Liver (tissue), 8 donors: ENCODE measurements at regions not wholly inside any gene's neighbourhood (a gene's known extent, or its start where the extent isn't known, plus 50 kb on each side); places are given as distances from the start of the nearest gene placed in this dataset.

Experiments used
- DNase-seq: peaks from one replicate; pipeline ENCODE4 v3.0.0-alpha.2; 2017; ENCODE audit warnings: low spot score
- H3K27ac ChIP-seq, 2 donors: one replicate each; pipeline ENCODE4 v1.7.0; 2013; ENCODE audit warnings: inconsistent platforms in 2 of 2, low read length in 2 of 2, control low read depth in 1 of 2, low read depth in 1 of 2, mild to moderate bottlenecking in 1 of 2
- H3K27me3 ChIP-seq, 4 donors: one replicate each; pipeline versions ENCODE4 v1.6.1 to v1.7.0; 2013; ENCODE audit warnings: low read length in 3 of 4, inconsistent platforms in 1 of 4, mild to moderate bottlenecking in 1 of 4, moderate library complexity in 1 of 4; ENCODE audit not compliant: control insufficient read depth in 4 of 4, insufficient read depth in 4 of 4
- H3K36me3 ChIP-seq, 4 donors: one replicate each; pipeline versions ENCODE4 v1.6.1 to v1.7.0; 2013; ENCODE audit warnings: low read length in 3 of 4, mild to moderate bottlenecking in 3 of 4, low read depth in 1 of 4, moderate library complexity in 1 of 4; ENCODE audit not compliant: control insufficient read depth in 4 of 4, insufficient read depth in 3 of 4
- H3K4me1 ChIP-seq, 4 donors: one replicate each; pipeline versions ENCODE4 v1.6.1 to v1.7.0; 2013; ENCODE audit warnings: low read length in 3 of 4, mild to moderate bottlenecking in 3 of 4, moderate library complexity in 1 of 4; ENCODE audit not compliant: control insufficient read depth in 4 of 4, insufficient read depth in 4 of 4
- H3K4me3 ChIP-seq, 3 donors: one replicate each; pipeline versions ENCODE4 v1.6.1 to v1.7.0; 2013; ENCODE audit warnings: low read length in 3 of 3, control low read depth in 1 of 3, low read depth in 1 of 3, mild to moderate bottlenecking in 1 of 3
- H3K9ac ChIP-seq, 2 donors: one replicate each; pipeline ENCODE4 v1.7.0; 2013; ENCODE audit warnings: low read length in 2 of 2, mild to moderate bottlenecking in 2 of 2, moderate library complexity in 2 of 2, control low read depth in 1 of 2, low read depth in 1 of 2
- H3K9me3 ChIP-seq, 4 donors: one replicate each; pipeline versions ENCODE4 v1.6.1 to v1.7.0; 2013; ENCODE audit warnings: low read length in 3 of 4; ENCODE audit not compliant: control insufficient read depth in 4 of 4
- CTCF ChIP-seq: fragments of 150-350 bp; IDR thresholded peaks from 2 replicates; pipeline ENCODE4 v1.5.1; 2017; ENCODE audit warnings: improper control_type of control experiment, low read depth, low read length; ENCODE audit not compliant: missing input control
- EGR1 ChIP-seq, 2 donors: IDR thresholded peaks; 2 replicates each; pipeline ENCODE4 v1.6.1; 2016 to 2018; ENCODE audit warnings: antibody characterized with exemption in 2 of 2, low read depth in 2 of 2
- FOXA1 ChIP-seq: IDR thresholded peaks from 2 replicates; pipeline ENCODE4 v1.6.1; 2016; ENCODE audit warnings: antibody characterized with exemption
- FOXA2 ChIP-seq: IDR thresholded peaks from 2 replicates; pipeline ENCODE4 v1.6.1; 2016; ENCODE audit warnings: antibody characterized with exemption
- GABPA ChIP-seq, 2 donors: IDR thresholded peaks in 1 of 2; conservative IDR thresholded peaks in 1 of 2; 2 replicates each; pipeline ENCODE4 v1.6.1; 2016; ENCODE audit warnings: antibody characterized with exemption in 2 of 2, mild to moderate bottlenecking in 1 of 2, moderate library complexity in 1 of 2
- HNF4A ChIP-seq, 2 donors: conservative IDR thresholded peaks; 2 replicates each; pipeline ENCODE4 v1.6.1; 2016; ENCODE audit warnings: antibody characterized with exemption in 2 of 2, mild to moderate bottlenecking in 2 of 2
- HNF4G ChIP-seq: IDR thresholded peaks from 2 replicates; pipeline ENCODE4 v1.6.1; 2016; ENCODE audit warnings: antibody characterized with exemption
- JUND ChIP-seq, 2 donors: IDR thresholded peaks; 2 replicates each; pipeline ENCODE4 v1.6.1; 2016; ENCODE audit warnings: antibody characterized with exemption in 2 of 2
- NR2F2 ChIP-seq: IDR thresholded peaks from 2 replicates; pipeline ENCODE4 v1.6.1; 2016; ENCODE audit warnings: antibody characterized with exemption
- RAD21 ChIP-seq, 2 donors: IDR thresholded peaks; 2 replicates each; pipeline ENCODE4 v1.6.1; 2016; ENCODE audit warnings: antibody characterized with exemption in 2 of 2, mild to moderate bottlenecking in 2 of 2
- RXRA ChIP-seq, 2 donors: IDR thresholded peaks; 2 replicates each; pipeline ENCODE4 v1.6.1; 2017 to 2018; ENCODE audit warnings: antibody characterized with exemption in 2 of 2, mild to moderate bottlenecking in 1 of 2
- SP1 ChIP-seq: IDR thresholded peaks from 2 replicates; pipeline ENCODE4 v1.6.1; 2018; ENCODE audit warnings: antibody characterized with exemption, mild to moderate bottlenecking
- TAF1 ChIP-seq: conservative IDR thresholded peaks from 2 replicates; pipeline ENCODE4 v1.6.1; 2016; ENCODE audit warnings: antibody characterized with exemption, mild to moderate bottlenecking
- YY1 ChIP-seq: IDR thresholded peaks from 2 replicates; pipeline ENCODE4 v1.6.1; 2016; ENCODE audit warnings: antibody characterized with exemption, mild to moderate bottlenecking
- ZBTB33 ChIP-seq: IDR thresholded peaks from 2 replicates; pipeline ENCODE4 v1.6.1; 2016; ENCODE audit warnings: antibody characterized with exemption
- WGBS: extraction: QIAGEN DNeasy Blood & Tissue Kit; methylation state at CpG from one replicate; pipeline ENCODE4 v1.1.7; 2013; 5-methylcytosine and 5-hydroxymethylcytosine counted together
- TF ChIP-seq, protein P1 (sequence below): IDR thresholded peaks from 2 replicates; pipeline ENCODE4 v1.6.1; 2016; ENCODE audit warnings: antibody characterized with exemption
- TF ChIP-seq, protein P2 (sequence below): IDR thresholded peaks from 2 replicates; pipeline ENCODE4 v1.6.1; 2016; ENCODE audit warnings: antibody characterized with exemption, mild to moderate bottlenecking
- TF ChIP-seq, protein P3 (sequence below): IDR thresholded peaks from 2 replicates; pipeline ENCODE4 v1.6.1; 2016; ENCODE audit warnings: antibody characterized with exemption
- donor health status: healthy.
- donor health status: healthy.
- donor health status: healthy.
- donor health status: healthy.
- donor health status: healthy.

DNA sequence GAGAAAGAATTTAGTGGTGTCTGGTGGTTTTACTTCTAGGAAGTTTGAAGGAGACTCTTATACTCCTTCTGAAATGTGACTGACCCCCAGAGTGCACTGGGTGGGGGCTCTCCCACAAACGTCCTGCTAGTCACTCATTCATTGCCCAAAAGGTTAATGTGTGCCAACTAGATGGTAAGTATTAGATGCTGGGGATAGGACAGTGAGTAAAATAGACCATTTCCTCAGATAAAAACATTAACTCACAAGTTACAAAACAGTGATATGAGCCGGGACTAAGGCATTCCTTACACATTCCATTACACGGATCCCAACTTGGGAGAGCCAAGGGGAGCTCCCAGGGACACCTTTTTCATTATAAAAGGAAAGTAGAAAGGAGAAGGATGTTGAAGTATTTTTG, 185.1 kb downstream of the ATXN7L3B start:
- Histone ChIP-seq H3K36me3 (no peaks in the 10 kb centered on the region), H3K4me3 (no peak overlapping the region), H3K4me1 (no peaks in the 10 kb centered on the region), H3K27ac (no peak overlapping the region), H3K9ac (no peak overlapping the region), H3K9me3 (no peaks in the 10 kb centered on the region), H3K27me3 (no peaks in the 10 kb centered on the region)
- WGBS, result 26% methylated on average over 3 of the region's 3 CpGs
- no peak for DNase-seq
- no peak for TF ChIP-seq JUND (IDR thresholded peaks at IDR 0.05)
- TF ChIP-seq FOXA2, result no peak
- no peak for TF ChIP-seq CTCF
- TF ChIP-seq GABPA (IDR thresholded peaks at IDR 0.05 in 1 of 2, conservative IDR thresholded peaks at IDR 0.05 in 1 of 2), result no peak
- no peak for TF ChIP-seq HNF4G
- no peak for TF ChIP-seq ZBTB33
- no peak for TF ChIP-seq RXRA (IDR thresholded peaks at IDR 0.05)
- TF ChIP-seq, protein P1, sequence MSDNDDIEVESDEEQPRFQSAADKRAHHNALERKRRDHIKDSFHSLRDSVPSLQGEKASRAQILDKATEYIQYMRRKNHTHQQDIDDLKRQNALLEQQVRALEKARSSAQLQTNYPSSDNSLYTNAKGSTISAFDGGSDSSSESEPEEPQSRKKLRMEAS, result no peak
- TF ChIP-seq SP1, result no peak
- TF ChIP-seq TAF1, result no peak
- TF ChIP-seq YY1, result no peak
- TF ChIP-seq NR2F2, result no peak
- TF ChIP-seq FOXA1, result no peak
- TF ChIP-seq, protein P2, sequence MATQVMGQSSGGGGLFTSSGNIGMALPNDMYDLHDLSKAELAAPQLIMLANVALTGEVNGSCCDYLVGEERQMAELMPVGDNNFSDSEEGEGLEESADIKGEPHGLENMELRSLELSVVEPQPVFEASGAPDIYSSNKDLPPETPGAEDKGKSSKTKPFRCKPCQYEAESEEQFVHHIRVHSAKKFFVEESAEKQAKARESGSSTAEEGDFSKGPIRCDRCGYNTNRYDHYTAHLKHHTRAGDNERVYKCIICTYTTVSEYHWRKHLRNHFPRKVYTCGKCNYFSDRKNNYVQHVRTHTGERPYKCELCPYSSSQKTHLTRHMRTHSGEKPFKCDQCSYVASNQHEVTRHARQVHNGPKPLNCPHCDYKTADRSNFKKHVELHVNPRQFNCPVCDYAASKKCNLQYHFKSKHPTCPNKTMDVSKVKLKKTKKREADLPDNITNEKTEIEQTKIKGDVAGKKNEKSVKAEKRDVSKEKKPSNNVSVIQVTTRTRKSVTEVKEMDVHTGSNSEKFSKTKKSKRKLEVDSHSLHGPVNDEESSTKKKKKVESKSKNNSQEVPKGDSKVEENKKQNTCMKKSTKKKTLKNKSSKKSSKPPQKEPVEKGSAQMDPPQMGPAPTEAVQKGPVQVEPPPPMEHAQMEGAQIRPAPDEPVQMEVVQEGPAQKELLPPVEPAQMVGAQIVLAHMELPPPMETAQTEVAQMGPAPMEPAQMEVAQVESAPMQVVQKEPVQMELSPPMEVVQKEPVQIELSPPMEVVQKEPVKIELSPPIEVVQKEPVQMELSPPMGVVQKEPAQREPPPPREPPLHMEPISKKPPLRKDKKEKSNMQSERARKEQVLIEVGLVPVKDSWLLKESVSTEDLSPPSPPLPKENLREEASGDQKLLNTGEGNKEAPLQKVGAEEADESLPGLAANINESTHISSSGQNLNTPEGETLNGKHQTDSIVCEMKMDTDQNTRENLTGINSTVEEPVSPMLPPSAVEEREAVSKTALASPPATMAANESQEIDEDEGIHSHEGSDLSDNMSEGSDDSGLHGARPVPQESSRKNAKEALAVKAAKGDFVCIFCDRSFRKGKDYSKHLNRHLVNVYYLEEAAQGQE, result no peak
- TF ChIP-seq, protein P3, sequence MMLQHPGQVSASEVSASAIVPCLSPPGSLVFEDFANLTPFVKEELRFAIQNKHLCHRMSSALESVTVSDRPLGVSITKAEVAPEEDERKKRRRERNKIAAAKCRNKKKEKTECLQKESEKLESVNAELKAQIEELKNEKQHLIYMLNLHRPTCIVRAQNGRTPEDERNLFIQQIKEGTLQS, result no peak
- TF ChIP-seq RAD21 (IDR thresholded peaks at IDR 0.05), result no peak
- no peak for TF ChIP-seq HNF4A (conservative IDR thresholded peaks at IDR 0.05)

DNA sequence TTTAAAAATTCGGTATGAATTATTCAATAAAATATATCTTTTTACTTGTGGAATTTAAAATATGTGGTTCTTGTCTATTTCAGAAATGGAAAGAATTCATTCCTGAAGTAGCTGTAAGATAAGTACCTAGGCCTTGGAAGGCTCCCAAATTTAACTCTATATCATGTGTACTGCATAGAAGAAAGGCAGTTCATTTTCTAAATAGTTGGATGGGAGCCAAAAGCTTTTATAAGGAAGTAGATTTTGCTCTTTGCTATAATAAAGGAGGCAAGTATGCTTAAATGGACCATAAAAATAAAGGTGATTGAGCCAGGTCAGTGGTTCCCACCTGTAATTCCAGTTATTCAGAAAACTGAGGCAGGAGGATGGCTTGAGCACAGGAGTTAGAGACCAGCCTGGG, 187.5 kb downstream of the ATXN7L3B start:
- WGBS, result 64% methylated on average over 1 of the region's 1 CpG
- Histone ChIP-seq H3K27me3 (no peaks in the 10 kb centered on the region), H3K9ac (no peak overlapping the region), H3K27ac (no peak overlapping the region), H3K4me3 (no peak overlapping the region), H3K4me1 (no peaks in the 10 kb centered on the region), H3K36me3 (no peaks in the 10 kb centered on the region), H3K9me3 (no peaks in the 10 kb centered on the region)
- TF ChIP-seq HNF4G (no peak), ZBTB33 (no peak), NR2F2 (no peak), FOXA1 (no peak), EGR1 (IDR thresholded peaks at IDR 0.05; ENCODE audit: low read depth in 2 of 2) (no peak), JUND (IDR thresholded peaks at IDR 0.05) (no peak), HNF4A (conservative IDR thresholded peaks at IDR 0.05) (no peak), CTCF (no peak)
- TF ChIP-seq, protein P1, result no peak
- no peak for DNase-seq
